DND-41 (cell line): ENCODE measurements at regions not wholly inside any gene's neighbourhood (a gene's known extent, or its start where the extent isn't known, plus 50 kb on each side); places are given as distances from the start of the nearest gene placed in this dataset.

ENCODE experiments used
- ATAC-seq: fragments of 200-7000 bp; cut with Tn5 transposase; 3 replicates; pipeline ENCODE4 v1.9.1; 2021; ENCODE audit warnings: low read depth; ENCODE audit not compliant: insufficient read depth
- DNase-seq: peaks from one replicate; pipeline ENCODE4 v3.0.0-alpha.2; 2020
- H2AFZ ChIP-seq: 2 replicates; pipeline ENCODE4 v1.6.0; 2012; ENCODE audit warnings: low read depth, low read length
- H3K27ac ChIP-seq: 2 replicates; pipeline ENCODE4 v1.5.1; 2012; ENCODE audit warnings: low read length, inconsistent platforms
- H3K27me3 ChIP-seq: fragments of 200-600 bp; sonication (generic); 2 replicates; pipeline ENCODE4 v1.6.0; 2012; ENCODE audit warnings: low read length, mild to moderate bottlenecking, inconsistent platforms; ENCODE audit not compliant: insufficient read depth, poor library complexity
- H3K36me3 ChIP-seq: 2 replicates; pipeline ENCODE4 v1.5.1; 2012; ENCODE audit warnings: low read length, inconsistent platforms; ENCODE audit not compliant: insufficient read depth
- H3K4me1 ChIP-seq: 2 replicates; pipeline ENCODE4 v1.5.1; 2012; ENCODE audit warnings: mild to moderate bottlenecking, low read length; ENCODE audit not compliant: insufficient read depth
- H3K4me2 ChIP-seq: 2 replicates; pipeline ENCODE4 v1.6.0; 2012; ENCODE audit warnings: mild to moderate bottlenecking, moderate library complexity, low read length, inconsistent platforms; ENCODE audit not compliant: insufficient read depth
- H3K4me3 ChIP-seq, 2 experiments: fragments of 200-600 bp in 1 of 2; shearing (Covaris generic) in 1 of 2; 2 replicates each; pipeline ENCODE4 v1.5.1; 2012 to 2016; ENCODE audit warnings: inconsistent platforms in 2 of 2, low read length in 2 of 2, mild to moderate bottlenecking in 2 of 2, low read depth in 1 of 2, moderate library complexity in 1 of 2
- H3K79me2 ChIP-seq: 2 replicates; pipeline ENCODE4 v1.6.0; 2012; ENCODE audit warnings: low read length, inconsistent platforms; ENCODE audit not compliant: insufficient read depth
- H3K9ac ChIP-seq: 2 replicates; pipeline ENCODE4 v1.6.0; 2012; ENCODE audit warnings: low read depth, mild to moderate bottlenecking, inconsistent platforms, low read length, moderate library complexity
- H3K9me3 ChIP-seq: 2 replicates; pipeline ENCODE4 v1.5.1; 2012; ENCODE audit warnings: low read length, moderate library complexity, mild to moderate bottlenecking, inconsistent platforms; ENCODE audit not compliant: insufficient read depth, severe bottlenecking
- H4K20me1 ChIP-seq: 2 replicates; pipeline ENCODE4 v1.6.0; 2012; ENCODE audit warnings: low read length; ENCODE audit not compliant: insufficient read depth
- CTCF ChIP-seq: IDR thresholded peaks from 2 replicates; pipeline ENCODE4 v1.5.1; 2012; ENCODE audit warnings: borderline replicate concordance, low read length, moderate library complexity, mild to moderate bottlenecking; ENCODE audit not compliant: poor library complexity, severe bottlenecking; ENCODE audit errors: extremely low read depth
- EZH2 ChIP-seq: IDR thresholded peaks from 3 replicates; pipeline ENCODE4 v1.6.1; 2012; ENCODE audit warnings: borderline replicate concordance, low read depth, mild to moderate bottlenecking, moderate library complexity, low read length, inconsistent platforms; ENCODE audit not compliant: severe bottlenecking

GRCh38 chr11:119886667-119887230 is 157.7 kb upstream of the NECTIN1 start:
- Histone ChIP-seq H3K9me3 (no peaks in the 10 kb centered on the region), H3K36me3 (no peaks in the 10 kb centered on the region), H2AFZ (no peak overlapping the region), H3K4me3 (no peak overlapping the region), H3K27ac (no peak overlapping the region), H3K27me3 (peaks cover 15% of the 10 kb centered on the region), H4K20me1 (no peaks in the 10 kb centered on the region), H3K4me1 (no peaks in the 10 kb centered on the region), H3K4me2 (no peak overlapping the region), H3K79me2 (no peaks in the 10 kb centered on the region), H3K9ac (no peak overlapping the region)
- TF ChIP-seq EZH2 (no peak), CTCF (no peak)
- ATAC-seq: no peak
- DNase-seq: no peak

GRCh38 chr11:119885861-119886567 is 157.0 kb upstream of the NECTIN1 start:
- ATAC-seq (no peak), DNase-seq (no peak)
- Histone ChIP-seq H3K4me3 (no peak overlapping the region), H3K4me1 (no peaks in the 10 kb centered on the region), H3K36me3 (no peaks in the 10 kb centered on the region), H3K9ac (no peak overlapping the region), H4K20me1 (no peaks in the 10 kb centered on the region), H2AFZ (no peak overlapping the region), H3K79me2 (no peaks in the 10 kb centered on the region), H3K27ac (no peak overlapping the region), H3K27me3 (peaks cover 13% of the 10 kb centered on the region), H3K4me2 (no peak overlapping the region), H3K9me3 (no peaks in the 10 kb centered on the region)
- no peak for TF ChIP-seq EZH2
- TF ChIP-seq CTCF: no peak

GRCh38 chr11:119885067-119885466 is 156.1 kb upstream of the NECTIN1 start:
- Histone ChIP-seq H3K9ac (no peak overlapping the region), H3K79me2 (no peaks in the 10 kb centered on the region), H3K27ac (no peak overlapping the region), H3K4me1 (no peaks in the 10 kb centered on the region), H3K27me3 (peaks cover 21% of the 10 kb centered on the region), H2AFZ (no peak overlapping the region), H3K36me3 (no peaks in the 10 kb centered on the region), H3K9me3 (no peaks in the 10 kb centered on the region), H3K4me3 (no peak overlapping the region), H3K4me2 (no peak overlapping the region), H4K20me1 (no peaks in the 10 kb centered on the region)
- no peak for TF ChIP-seq EZH2
- no peak for TF ChIP-seq CTCF
- no peak for ATAC-seq
- no peak for DNase-seq

GRCh38 chr11:119882316-119882715 is 153.3 kb upstream of the NECTIN1 start:
- H3K4me3 ChIP-seq: no peak overlapping the region
- H3K4me2 ChIP-seq: no peak overlapping the region
- H4K20me1 ChIP-seq: no peaks in the 10 kb centered on the region; the same call in 1 of the 2 replicates
- H3K9me3 ChIP-seq: no peaks in the 10 kb centered on the region
- no peak overlapping the region for H3K27ac ChIP-seq
- no peak overlapping the region for H2AFZ ChIP-seq
- ATAC-seq (no peak), DNase-seq (no peak)
- H3K9ac ChIP-seq: no peak overlapping the region
- TF ChIP-seq EZH2: no peak
- TF ChIP-seq CTCF: no peak
- H3K27me3 ChIP-seq: peaks cover 25% of the 10 kb centered on the region
- H3K4me1 ChIP-seq: no peaks in the 10 kb centered on the region
- H3K79me2 ChIP-seq: no peaks in the 10 kb centered on the region
- H3K36me3 ChIP-seq: no peaks in the 10 kb centered on the region
